ENCODE measurements at regions not wholly inside any gene's neighbourhood (a gene's known extent, or its start where the extent isn't known, plus 50 kb on each side); places are given as distances from the start of the nearest gene placed in this dataset.

DNA sequence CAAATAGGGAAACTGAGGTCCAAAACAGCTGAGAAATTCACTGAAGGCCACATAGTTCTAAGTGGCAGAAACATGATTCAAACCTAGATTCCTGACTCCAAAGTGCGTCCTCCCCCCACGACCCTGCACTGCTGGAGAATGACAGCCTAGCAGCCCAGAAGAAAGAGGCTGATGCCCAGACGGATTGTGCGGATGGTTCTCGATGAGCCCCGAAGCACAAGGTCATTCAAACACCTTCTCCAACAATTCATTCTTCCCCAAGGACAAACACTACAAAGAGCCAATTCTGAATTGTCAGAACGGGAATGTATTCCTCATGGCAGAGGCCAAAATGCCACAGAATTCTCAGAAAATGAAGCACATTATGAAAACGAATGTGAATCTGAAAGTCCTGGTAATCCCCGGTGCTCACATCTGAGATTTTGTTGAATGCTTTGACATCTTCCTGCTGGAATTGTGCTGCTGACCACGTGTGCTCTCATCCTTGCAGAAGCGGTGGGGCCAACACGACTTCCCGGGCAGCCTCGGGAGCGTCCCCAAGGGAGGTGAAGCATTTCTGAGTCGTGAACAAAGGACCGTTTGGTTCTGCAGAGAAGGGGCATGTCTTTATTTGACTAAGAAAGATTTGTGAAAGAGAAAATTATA, 337.0 kb downstream of the EIPR1 start:
- TF ChIP-seq, protein P1, sequence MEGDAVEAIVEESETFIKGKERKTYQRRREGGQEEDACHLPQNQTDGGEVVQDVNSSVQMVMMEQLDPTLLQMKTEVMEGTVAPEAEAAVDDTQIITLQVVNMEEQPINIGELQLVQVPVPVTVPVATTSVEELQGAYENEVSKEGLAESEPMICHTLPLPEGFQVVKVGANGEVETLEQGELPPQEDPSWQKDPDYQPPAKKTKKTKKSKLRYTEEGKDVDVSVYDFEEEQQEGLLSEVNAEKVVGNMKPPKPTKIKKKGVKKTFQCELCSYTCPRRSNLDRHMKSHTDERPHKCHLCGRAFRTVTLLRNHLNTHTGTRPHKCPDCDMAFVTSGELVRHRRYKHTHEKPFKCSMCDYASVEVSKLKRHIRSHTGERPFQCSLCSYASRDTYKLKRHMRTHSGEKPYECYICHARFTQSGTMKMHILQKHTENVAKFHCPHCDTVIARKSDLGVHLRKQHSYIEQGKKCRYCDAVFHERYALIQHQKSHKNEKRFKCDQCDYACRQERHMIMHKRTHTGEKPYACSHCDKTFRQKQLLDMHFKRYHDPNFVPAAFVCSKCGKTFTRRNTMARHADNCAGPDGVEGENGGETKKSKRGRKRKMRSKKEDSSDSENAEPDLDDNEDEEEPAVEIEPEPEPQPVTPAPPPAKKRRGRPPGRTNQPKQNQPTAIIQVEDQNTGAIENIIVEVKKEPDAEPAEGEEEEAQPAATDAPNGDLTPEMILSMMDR (IDR thresholded peaks at IDR 0.05 in 4 of 5, conservative IDR thresholded peaks at IDR 0.05 in 1 of 5): no peak
- no peak for TF ChIP-seq POLR2A (IDR thresholded peaks at IDR 0.05)

All from gastrocnemius medialis (tissue), 4 donors.